GM21515 (cell line): ENCODE measurements at regions not wholly inside any gene's neighbourhood (a gene's known extent, or its start where the extent isn't known, plus 50 kb on each side); places are given as distances from the start of the nearest gene placed in this dataset.
"Not testable (repeated sequence)": the region's sequence is repeated elsewhere in the genome, so short reads cannot be mapped to it uniquely, and the experiment has no call there.

Experiments used
- ATAC-seq: cut with Tn5 transposase; IDR thresholded peaks from one replicate; pipeline ENCODE4 v1.9.1; 2021; ENCODE audit not compliant: unreplicated experiment

- no peak for ATAC-seq
These were observed 182.2 kb downstream of the INHBB start for GRCh38 chr2:120528051-120528692.

- ATAC-seq = no peak
These were observed 182.7 kb downstream of the INHBB start for GRCh38 chr2:120528693-120529076.

GRCh38 chr2:120530781-120531180 is 184.8 kb downstream of the INHBB start:
- no peak for ATAC-seq

DNA sequence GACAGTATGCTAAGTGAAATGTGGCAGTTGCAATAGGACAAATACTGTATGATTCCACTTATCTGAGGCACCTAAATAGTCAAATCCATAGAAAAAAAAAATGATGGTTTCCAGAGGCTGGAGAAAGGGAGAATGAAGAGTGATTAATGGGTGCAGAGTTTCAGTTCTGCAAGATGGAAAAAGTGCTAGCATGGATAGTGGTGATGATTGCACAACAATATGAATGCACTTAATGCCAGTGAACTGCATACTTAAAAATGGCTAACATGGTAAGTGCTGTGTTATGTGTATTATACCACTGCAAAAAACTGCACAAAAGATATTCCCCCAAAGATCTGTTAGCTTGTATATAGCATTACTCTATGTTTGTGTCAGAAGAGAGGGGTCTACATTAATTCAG is 185.4 kb downstream of the INHBB start:
- ATAC-seq = no peak

GRCh38 chr2:120531863-120532600 is 186.1 kb downstream of the INHBB start:
- ATAC-seq = no peak

DNA sequence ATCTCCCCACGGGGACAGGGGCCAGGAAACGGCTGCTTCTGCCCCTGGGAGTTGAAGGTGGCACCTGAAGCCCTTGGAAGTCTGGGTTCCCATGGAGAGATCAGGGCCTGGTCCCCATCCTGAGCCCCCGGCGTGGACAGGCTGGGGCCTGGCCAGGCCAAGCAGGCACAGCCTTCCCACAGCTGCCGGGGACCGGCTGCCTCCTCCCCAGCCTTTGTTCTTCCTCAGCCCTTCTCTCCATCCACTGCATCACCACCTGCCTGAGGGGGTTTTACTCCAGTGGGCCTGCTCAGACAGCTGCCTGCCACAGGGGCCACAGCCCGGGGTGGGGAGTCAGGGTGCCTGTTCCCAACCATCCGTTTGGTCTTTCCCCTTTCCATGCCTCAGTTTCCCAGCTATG is 187.7 kb downstream of the INHBB start:
- ATAC-seq = no peak

- no peak for ATAC-seq
These were observed 188.5 kb downstream of the INHBB start for GRCh38 chr2:120534457-120534856.

- ATAC-seq = no peak
These were observed 189.1 kb downstream of the INHBB start for GRCh38 chr2:120535081-120535480.

- no peak for ATAC-seq
These were observed 190.2 kb downstream of the INHBB start for GRCh38 chr2:120536141-120536540.

DNA sequence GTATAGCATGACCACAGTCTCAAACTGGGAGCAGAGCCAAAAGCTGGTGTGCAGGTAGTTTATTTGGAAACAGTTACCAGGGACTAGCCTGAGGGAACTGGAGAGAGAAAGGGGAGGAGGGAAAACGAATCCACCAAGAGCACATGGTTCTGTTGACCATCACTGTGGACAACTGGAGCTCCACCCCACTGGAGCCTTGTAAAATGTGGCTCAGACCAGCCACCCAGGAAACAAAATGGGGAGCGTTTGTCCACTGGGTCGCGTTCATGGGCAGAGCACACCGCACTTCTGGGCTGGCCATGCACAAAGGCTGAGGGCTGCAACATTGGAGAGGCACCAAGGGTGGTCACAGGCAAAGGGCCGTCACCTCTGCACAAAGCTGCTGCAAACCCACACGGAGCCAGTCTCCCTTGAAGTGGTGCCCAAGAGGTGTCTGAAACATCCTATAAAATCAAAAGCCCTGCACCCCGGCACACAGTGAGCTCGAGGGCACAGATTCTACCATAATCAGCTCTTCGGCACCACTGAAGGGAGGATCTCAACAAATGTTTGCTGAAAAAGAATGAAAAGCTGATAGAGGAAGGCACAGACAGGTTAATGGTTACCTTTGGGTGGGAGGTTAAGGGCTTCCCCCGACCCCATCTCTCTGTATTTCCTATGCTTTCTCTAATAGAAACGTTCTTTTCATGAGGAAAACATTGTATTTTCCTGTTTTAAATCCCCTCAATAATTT is 192.9 kb downstream of the INHBB start:
- no peak for ATAC-seq

GRCh38 chr2:120539424-120539936 is 193.5 kb downstream of the INHBB start:
- no peak for ATAC-seq

DNA sequence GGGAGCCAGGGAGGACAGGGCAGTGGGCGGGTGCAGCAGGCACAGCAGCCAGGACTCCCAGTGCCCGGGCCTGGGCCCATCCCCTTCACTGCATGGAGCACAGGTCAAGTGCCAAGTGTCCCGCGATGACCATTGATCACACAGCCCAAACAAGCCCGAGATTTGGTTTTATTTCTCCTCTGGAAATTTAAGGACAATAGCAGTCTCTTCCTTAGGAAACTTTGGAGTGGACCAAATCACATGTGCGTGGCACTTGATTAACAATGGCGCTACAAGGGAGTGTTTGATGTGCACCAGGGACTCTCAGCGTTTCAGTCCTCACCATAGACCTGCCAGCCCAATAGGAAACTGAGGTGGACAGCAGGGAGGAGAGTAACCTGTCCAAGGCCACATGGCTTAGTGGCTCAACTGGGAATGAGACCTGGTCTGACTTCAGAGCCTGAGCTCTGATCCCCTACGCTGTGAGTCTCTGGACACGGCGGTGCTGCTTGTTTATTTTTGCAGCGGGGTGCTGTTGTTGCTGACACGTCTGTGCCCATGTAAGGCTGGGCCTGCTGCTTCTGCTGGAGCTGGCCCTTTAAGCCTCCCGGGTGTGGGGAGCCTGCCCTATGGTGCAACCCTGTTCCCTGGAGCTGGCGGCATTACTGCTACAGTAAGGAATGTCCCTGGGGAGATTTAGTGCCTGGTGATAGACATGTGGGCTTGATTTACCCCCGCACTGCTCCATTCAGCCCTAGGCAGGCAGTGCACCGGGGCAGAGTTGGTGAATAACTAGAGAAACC is 194.2 kb downstream of the INHBB start:
- ATAC-seq = no peak

DNA sequence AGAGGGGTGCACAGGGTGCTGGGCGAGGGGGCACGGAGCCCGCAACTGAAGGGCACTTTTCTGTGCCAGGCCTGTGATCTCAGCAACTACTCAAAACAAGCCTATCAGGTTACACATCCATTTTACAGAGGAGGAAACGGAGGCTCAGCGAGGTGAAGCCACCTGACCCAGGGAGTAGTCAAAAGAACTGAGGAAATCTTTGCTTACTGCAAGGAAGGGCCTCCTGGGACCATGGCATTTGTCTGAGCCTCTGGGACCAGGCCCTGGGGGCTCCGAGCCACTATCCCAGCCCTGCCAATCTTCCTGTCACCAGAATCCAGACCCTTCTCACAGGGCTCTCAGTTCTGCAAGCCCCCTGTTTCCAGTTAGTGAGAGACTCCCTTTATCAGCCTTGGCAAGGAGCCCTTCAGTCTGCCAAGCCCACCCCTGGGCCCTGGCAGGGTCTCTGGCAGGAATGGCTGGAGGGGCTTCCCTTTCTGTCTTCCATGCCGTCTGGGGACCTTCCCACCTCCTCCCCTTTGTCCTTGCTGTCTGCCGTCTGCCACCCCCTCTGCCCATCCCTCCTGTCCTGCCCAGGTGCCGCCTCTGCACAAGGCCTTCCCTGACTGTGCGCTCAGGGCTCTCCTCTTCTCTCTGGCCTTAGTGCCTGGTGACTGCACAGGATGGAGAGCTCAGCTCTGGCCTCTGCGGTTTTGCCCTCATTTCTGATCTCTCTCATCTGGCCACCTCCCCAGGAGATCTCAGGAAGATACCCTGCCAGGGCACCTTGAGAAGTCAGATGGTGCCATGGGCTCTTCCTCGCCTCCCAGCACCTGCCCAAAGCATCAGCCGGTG is 194.7 kb upstream of the GLI2 start:
- ATAC-seq = no peak

GRCh38 chr2:120541553-120541932 is 194.1 kb upstream of the GLI2 start:
- ATAC-seq = no peak

- ATAC-seq = no peak
These were observed 193.5 kb upstream of the GLI2 start for GRCh38 chr2:120541972-120542670.

GRCh38 chr2:120542911-120543527 is 192.6 kb upstream of the GLI2 start:
- no peak for ATAC-seq

DNA sequence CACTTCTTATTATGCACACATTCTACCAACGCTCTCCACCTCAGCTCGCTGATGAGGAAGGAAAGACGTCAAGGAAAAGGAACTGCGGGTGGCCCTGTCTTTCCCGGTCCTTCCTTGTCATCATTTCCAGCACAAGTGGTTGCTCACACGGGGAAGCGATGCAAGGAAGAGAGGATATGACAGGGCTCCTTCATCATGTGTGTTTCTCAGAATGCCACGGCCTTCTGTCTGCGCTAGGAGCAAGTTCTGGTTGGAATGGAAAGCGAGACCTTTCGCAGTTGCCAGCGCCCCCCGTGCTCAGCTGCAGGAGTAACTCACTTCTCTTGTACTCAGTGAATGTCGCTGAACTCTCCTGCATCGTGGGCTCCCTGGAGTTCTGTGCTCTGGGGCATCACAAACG is 191.8 kb upstream of the GLI2 start:
- no peak for ATAC-seq

GRCh38 chr2:120544522-120544921 is 191.1 kb upstream of the GLI2 start:
- ATAC-seq = no peak

DNA sequence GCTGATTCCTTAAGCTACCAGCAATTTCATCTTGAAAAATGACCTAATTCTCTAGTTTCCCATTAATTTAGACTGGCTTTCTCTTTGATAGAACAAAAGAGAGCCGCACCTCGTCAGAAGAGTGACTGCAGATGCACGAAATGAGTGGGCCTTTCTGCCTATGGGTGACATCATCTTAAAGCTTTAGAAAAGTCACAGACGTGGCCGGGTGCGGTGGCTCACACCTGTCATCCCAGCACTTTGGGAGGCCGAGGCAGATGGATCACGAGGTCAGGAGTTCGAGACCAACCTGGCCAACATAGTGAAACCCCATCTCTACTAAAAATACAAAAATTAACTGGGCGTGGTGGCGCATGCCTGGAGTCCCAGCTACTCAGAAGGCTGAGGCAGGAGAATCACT is 190.7 kb upstream of the GLI2 start:
- not testable (repeated sequence) for ATAC-seq
